H1 (cell line): ENCODE measurements at regions not wholly inside any gene's neighbourhood (a gene's known extent, or its start where the extent isn't known, plus 50 kb on each side); places are given as distances from the start of the nearest gene placed in this dataset.

ENCODE experiments used
- CTCF ChIA-PET: fragments of 300-600 bp; sonication (Branson Sonifier 250); formaldehyde crosslinking; loops from one replicate; lab custom pipeline; 2021; ENCODE audit not compliant: partially characterized antibody; lab: Charles Lee
- POLR2A ChIA-PET: fragments of 300-600 bp; sonication (Branson Sonifier 250); formaldehyde crosslinking; loops from one replicate; lab custom pipeline; 2021; ENCODE audit warnings: inconsistent platforms; ENCODE audit not compliant: partially characterized antibody; lab: Charles Lee
- DNase-seq, 2 experiments: peaks; one replicate each; pipeline versions ENCODE4 v3.0.0 to v3.0.0-alpha.2; 2010 to 2022; ENCODE audit warnings: low spot score in 2 of 2, low read depth in 1 of 2, mixed read lengths in 1 of 2
- FAIRE-seq: peaks from 2 replicates; lab custom pipeline; 2011; peaks lifted over from hg19 to GRCh38; lab: Jason Lieb, UNC
- H2AFZ ChIP-seq: 2 replicates; pipeline ENCODE4 v1.8.1; 2012; ENCODE audit warnings: low read length, inconsistent platforms
- H2AK5ac ChIP-seq: 2 replicates; pipeline ENCODE4 v1.6.1; 2013; ENCODE audit warnings: low read depth, low read length
- H2BK120ac ChIP-seq: replicated peaks from 2 replicates; pipeline ENCODE3; 2013; ENCODE audit warnings: low read depth, low read length, inconsistent platforms
- H2BK12ac ChIP-seq: 2 replicates; pipeline ENCODE4 v1.6.1; 2013; ENCODE audit warnings: low read depth, low read length
- H2BK15ac ChIP-seq: 2 replicates; pipeline ENCODE4 v1.6.1; 2013; ENCODE audit warnings: low read length
- H2BK20ac ChIP-seq: 2 replicates; pipeline ENCODE4 v1.6.1; 2013; ENCODE audit warnings: low read length
- H2BK5ac ChIP-seq: 2 replicates; pipeline ENCODE4 v1.6.1; 2013; ENCODE audit warnings: low read depth, low read length
- H3K14ac ChIP-seq: 2 replicates; pipeline ENCODE4 v1.6.1; 2013; ENCODE audit warnings: inconsistent platforms; ENCODE audit not compliant: insufficient read length
- H3K18ac ChIP-seq: 2 replicates; pipeline ENCODE4 v1.6.1; 2013; ENCODE audit warnings: low read length; ENCODE audit errors: extremely low read depth
- H3K23ac ChIP-seq: 2 replicates; pipeline ENCODE4 v1.6.1; 2013; ENCODE audit warnings: inconsistent platforms; ENCODE audit not compliant: insufficient read length
- H3K23me2 ChIP-seq: 2 replicates; pipeline ENCODE4 v1.6.1; 2013; ENCODE audit warnings: low read depth, low read length
- H3K27ac ChIP-seq: 2 replicates; pipeline ENCODE4 v1.6.1; 2011; ENCODE audit warnings: low read depth, low read length, inconsistent platforms
- H3K27me3 ChIP-seq, 4 experiments: replicated peaks in 1 of 4; 1 replicate in 1 of 4; 2 replicates in 3 of 4; pipeline versions ENCODE4 v1.6.1 to v1.8.1; 2011 to 2013; ENCODE audit warnings: low read length in 3 of 4, mild to moderate bottlenecking in 3 of 4, inconsistent platforms in 2 of 4, mixed read lengths in 2 of 4, moderate library complexity in 1 of 4; ENCODE audit not compliant: control insufficient read depth in 3 of 4, insufficient read depth in 3 of 4; ENCODE audit errors: extremely low read depth in 1 of 4
- H3K36me3 ChIP-seq, 4 experiments: 2 replicates each; pipeline versions ENCODE4 v1.6.1 to v1.8.1; 2011 to 2013; ENCODE audit warnings: mild to moderate bottlenecking in 4 of 4, low read length in 3 of 4, moderate library complexity in 2 of 4, control low read depth in 1 of 4, inconsistent platforms in 1 of 4; ENCODE audit not compliant: insufficient read depth in 4 of 4, control insufficient read depth in 2 of 4
- H3K4ac ChIP-seq: replicated peaks from 2 replicates; pipeline ENCODE3; 2013; ENCODE audit warnings: low read length, low read depth, mixed read lengths, inconsistent platforms; ENCODE audit not compliant: insufficient read length
- H3K4me1 ChIP-seq, 4 experiments: replicated peaks in 1 of 4; 1 replicate in 1 of 4; 2 replicates in 3 of 4; pipeline versions ENCODE4 v1.6.1 to v1.8.1; 2011 to 2013; ENCODE audit warnings: low read length in 3 of 4, inconsistent platforms in 2 of 4, mixed read lengths in 1 of 4; ENCODE audit not compliant: insufficient read depth in 4 of 4, control insufficient read depth in 3 of 4
- H3K4me2 ChIP-seq, 2 experiments: 2 replicates each; pipeline versions ENCODE4 v1.6.1 to v1.8.1; 2011 to 2013; ENCODE audit warnings: low read depth in 2 of 2, low read length in 2 of 2, control low read depth in 1 of 2, inconsistent platforms in 1 of 2, mild to moderate bottlenecking in 1 of 2; ENCODE audit not compliant: insufficient read depth in 1 of 2
- H3K4me3 ChIP-seq, 4 experiments: fragments of 200-600, 300-600 bp in 1 of 4; sonication (generic), shearing (Covaris generic), sonication (Bioruptor Twin) in 1 of 4; 2 replicates each; pipeline versions ENCODE4 v1.5.1 to v1.8.1; 2011 to 2016; ENCODE audit warnings: low read length in 4 of 4, low read depth in 3 of 4, control low read depth in 2 of 4, inconsistent platforms in 2 of 4, mild to moderate bottlenecking in 2 of 4, mixed read lengths in 1 of 4, moderate library complexity in 1 of 4; ENCODE audit not compliant: insufficient read depth in 2 of 4; ENCODE audit errors: extremely low read depth in 1 of 4
- H3K56ac ChIP-seq: replicated peaks from 2 replicates; pipeline ENCODE3; 2013; ENCODE audit warnings: low read depth, mild to moderate bottlenecking, mixed read lengths, low read length, inconsistent platforms; ENCODE audit not compliant: insufficient read length
- H3K79me1 ChIP-seq: 2 replicates; pipeline ENCODE4 v1.6.1; 2013; ENCODE audit warnings: low read depth, low read length, control low read depth
- H3K79me2 ChIP-seq, 2 experiments: 2 replicates each; pipeline versions ENCODE4 v1.6.1 to v1.8.1; 2012 to 2013; ENCODE audit warnings: low read length in 2 of 2, mild to moderate bottlenecking in 2 of 2, inconsistent platforms in 1 of 2; ENCODE audit not compliant: insufficient read depth in 2 of 2, control insufficient read depth in 1 of 2
- H3K9ac ChIP-seq, 4 experiments: replicated peaks in 1 of 4; 1 replicate in 1 of 4; 2 replicates in 3 of 4; pipeline versions ENCODE4 v1.6.1 to v1.8.1; 2011 to 2013; ENCODE audit warnings: low read depth in 3 of 4, low read length in 3 of 4, control low read depth in 2 of 4, mild to moderate bottlenecking in 2 of 4, moderate library complexity in 2 of 4, inconsistent platforms in 1 of 4; ENCODE audit errors: extremely low read depth in 1 of 4
- H3K9me3 ChIP-seq, 2 experiments: 2 replicates each; pipeline versions ENCODE4 v1.6.1 to v1.8.1; 2012 to 2013; ENCODE audit warnings: mild to moderate bottlenecking in 2 of 2, moderate library complexity in 2 of 2, control low read depth in 1 of 2, inconsistent platforms in 1 of 2, low read depth in 1 of 2, low read length in 1 of 2, mixed read lengths in 1 of 2; ENCODE audit not compliant: insufficient read depth in 2 of 2
- H4K20me1 ChIP-seq, 2 experiments: replicated peaks in 1 of 2; 2 replicates each; pipeline versions ENCODE3 to v1.8.1; 2011 to 2013; ENCODE audit warnings: inconsistent platforms in 2 of 2, low read length in 2 of 2, mild to moderate bottlenecking in 1 of 2; ENCODE audit not compliant: insufficient read depth in 2 of 2, control insufficient read depth in 1 of 2
- H4K5ac ChIP-seq: 2 replicates; pipeline ENCODE4 v1.6.1; 2013; ENCODE audit warnings: low read length, low read depth, mixed read lengths, inconsistent platforms; ENCODE audit not compliant: insufficient read length
- H4K8ac ChIP-seq: 2 replicates; pipeline ENCODE4 v1.8.0; 2013; ENCODE audit warnings: mild to moderate bottlenecking, moderate library complexity, low read length, inconsistent platforms; ENCODE audit not compliant: insufficient read depth; ENCODE audit errors: extremely low read depth
- H4K91ac ChIP-seq: replicated peaks from 2 replicates; pipeline ENCODE3; 2013; ENCODE audit warnings: low read length, mixed read lengths, inconsistent platforms; ENCODE audit not compliant: insufficient read length
- BACH1 ChIP-seq: IDR thresholded peaks from 2 replicates; pipeline ENCODE4 v1.6.1; 2012; ENCODE audit warnings: low read length, improper control_type of control experiment
- BRCA1 ChIP-seq: IDR thresholded peaks from 2 replicates; pipeline ENCODE4 v1.6.1; 2012; ENCODE audit warnings: low read depth, low read length, improper control_type of control experiment
- CBX8 ChIP-seq: fragments of 300-800, 300-1000 bp; sonication (generic); IDR thresholded peaks from 2 replicates; pipeline ENCODE4 v1.7.1; 2016; ENCODE audit warnings: low read depth, low read length, borderline replicate concordance
- EZH2 ChIP-seq: fragments of 200-600 bp; sonication (generic); IDR thresholded peaks from 2 replicates; pipeline ENCODE4 v1.7.1; 2012; ENCODE audit warnings: low read depth, mild to moderate bottlenecking, moderate library complexity, low read length, inconsistent platforms; ENCODE audit not compliant: severe bottlenecking
- MAFK ChIP-seq: IDR thresholded peaks from 2 replicates; pipeline ENCODE4 v1.6.1; 2012; ENCODE audit warnings: low read depth, mild to moderate bottlenecking, improper control_type of control experiment, low read length
- POLR2A ChIP-seq, 2 experiments: IDR thresholded peaks; 1 replicate in 1 of 2; 2 replicates in 1 of 2; pipeline ENCODE4 v1.6.1; 2011; ENCODE audit warnings: low read depth in 2 of 2, low read length in 2 of 2, mild to moderate bottlenecking in 2 of 2; ENCODE audit errors: control extremely low read depth in 1 of 2
- RXRA ChIP-seq: IDR thresholded peaks from 2 replicates; pipeline ENCODE4 v1.6.1; 2011; ENCODE audit warnings: low read depth, mild to moderate bottlenecking, low read length, moderate library complexity; ENCODE audit not compliant: insufficient read depth
- SIN3A ChIP-seq, 2 experiments: IDR thresholded peaks in 1 of 2; conservative IDR thresholded peaks in 1 of 2; 2 replicates each; pipeline ENCODE4 v1.6.1; 2011 to 2012; ENCODE audit warnings: low read length in 2 of 2, improper control_type of control experiment in 1 of 2, low read depth in 1 of 2, mild to moderate bottlenecking in 1 of 2
- SIX5 ChIP-seq: IDR thresholded peaks from 2 replicates; pipeline ENCODE4 v1.6.1; 2011; ENCODE audit warnings: mild to moderate bottlenecking, low read depth, low read length
- TAF1 ChIP-seq: IDR thresholded peaks from 2 replicates; pipeline ENCODE4 v1.6.1; 2011; ENCODE audit warnings: mild to moderate bottlenecking, low read depth, low read length
- TBP ChIP-seq: IDR thresholded peaks from 2 replicates; pipeline ENCODE4 v1.6.1; 2011; ENCODE audit warnings: low read depth, low read length, improper control_type of control experiment
- YY1 ChIP-seq: IDR thresholded peaks from 2 replicates; pipeline ENCODE4 v1.6.1; 2011; ENCODE audit warnings: low read depth, mild to moderate bottlenecking, low read length
- WGBS, 2 experiments: shearing (Covaris generic) in 1 of 2; methylation state at CpG; one replicate each; pipeline versions ENCODE4 v1.1.6 to v1.1.7; 2013 to 2015; ENCODE audit warnings: low lambda C conversion rate in 2 of 2, mixed read lengths in 2 of 2, inconsistent platforms in 1 of 2, low coverage in 1 of 2, missing lambda C conversion rate in 1 of 2; ENCODE audit not compliant: insufficient replicate concordance in 2 of 2, insufficient coverage in 1 of 2, insufficient read length in 1 of 2; ENCODE audit errors: extremely low coverage in 1 of 2, missing lambda C conversion rate in 1 of 2; 5-methylcytosine and 5-hydroxymethylcytosine counted together
- TF ChIP-seq, protein P1 (sequence below), 3 experiments: IDR thresholded peaks; 1 replicate in 2 of 3; 2 replicates in 1 of 3; pipeline versions ENCODE4 v1.5.1 to v1.6.1; 2011; ENCODE audit warnings: low read length in 3 of 3, mild to moderate bottlenecking in 3 of 3, inconsistent platforms in 2 of 3, low read depth in 1 of 3, moderate library complexity in 1 of 3; ENCODE audit not compliant: insufficient read depth in 1 of 3; ENCODE audit errors: control extremely low read depth in 1 of 3

- H3K23me2 ChIP-seq: no peaks in the 10 kb centered on the region
- H3K14ac ChIP-seq: no peak overlapping the region
- no peaks in the 10 kb centered on the region for H3K79me1 ChIP-seq
- no peak overlapping the region for H2BK5ac ChIP-seq
- H3K9ac ChIP-seq: no peak overlapping the region
- H2AFZ ChIP-seq: no peak overlapping the region
- 98% methylated on average over 3 of the region's 3 CpGs; no CpG with 5 or more reads in 1 of the 2 experiments for WGBS, 2 experiments
- no peaks in the 10 kb centered on the region for H3K36me3 ChIP-seq
- H4K8ac ChIP-seq: no peak overlapping the region
- H4K20me1 ChIP-seq: no peaks in the 10 kb centered on the region
- no peak overlapping the region for H3K18ac ChIP-seq
- H3K4me3 ChIP-seq: no peak overlapping the region
- no peak for DNase-seq
- H3K4me2 ChIP-seq: no peak overlapping the region
- H2BK15ac ChIP-seq: no peak overlapping the region
- POLR2A ChIA-PET: no interaction called here
- no peak overlapping the region for H4K91ac ChIP-seq
- no peak overlapping the region for H3K27ac ChIP-seq
- H3K56ac ChIP-seq: no peak overlapping the region
- H3K23ac ChIP-seq: no peak overlapping the region
- no peaks in the 10 kb centered on the region for H3K79me2 ChIP-seq
- no peak overlapping the region for H2BK20ac ChIP-seq
- H3K9me3 ChIP-seq: no peaks in the 10 kb centered on the region
- no peak for FAIRE-seq
- H4K5ac ChIP-seq: no peak overlapping the region
- no peak overlapping the region for H2BK12ac ChIP-seq
- CTCF ChIA-PET: no interaction called here
- no peak overlapping the region for H3K4ac ChIP-seq
- no peaks in the 10 kb centered on the region for H3K4me1 ChIP-seq
- no peaks in the 10 kb centered on the region for H3K27me3 ChIP-seq
- H2AK5ac ChIP-seq: no peak overlapping the region
- H2BK120ac ChIP-seq: no peak overlapping the region
- TF ChIP-seq, protein P1, sequence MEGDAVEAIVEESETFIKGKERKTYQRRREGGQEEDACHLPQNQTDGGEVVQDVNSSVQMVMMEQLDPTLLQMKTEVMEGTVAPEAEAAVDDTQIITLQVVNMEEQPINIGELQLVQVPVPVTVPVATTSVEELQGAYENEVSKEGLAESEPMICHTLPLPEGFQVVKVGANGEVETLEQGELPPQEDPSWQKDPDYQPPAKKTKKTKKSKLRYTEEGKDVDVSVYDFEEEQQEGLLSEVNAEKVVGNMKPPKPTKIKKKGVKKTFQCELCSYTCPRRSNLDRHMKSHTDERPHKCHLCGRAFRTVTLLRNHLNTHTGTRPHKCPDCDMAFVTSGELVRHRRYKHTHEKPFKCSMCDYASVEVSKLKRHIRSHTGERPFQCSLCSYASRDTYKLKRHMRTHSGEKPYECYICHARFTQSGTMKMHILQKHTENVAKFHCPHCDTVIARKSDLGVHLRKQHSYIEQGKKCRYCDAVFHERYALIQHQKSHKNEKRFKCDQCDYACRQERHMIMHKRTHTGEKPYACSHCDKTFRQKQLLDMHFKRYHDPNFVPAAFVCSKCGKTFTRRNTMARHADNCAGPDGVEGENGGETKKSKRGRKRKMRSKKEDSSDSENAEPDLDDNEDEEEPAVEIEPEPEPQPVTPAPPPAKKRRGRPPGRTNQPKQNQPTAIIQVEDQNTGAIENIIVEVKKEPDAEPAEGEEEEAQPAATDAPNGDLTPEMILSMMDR (IDR thresholded peaks at IDR 0.05; ENCODE audit: control extremely low read depth in 1 of 3, insufficient read depth in 1 of 3, low read depth in 1 of 3, low read length in 3 of 3): no peak
- no peak for TF ChIP-seq MAFK
- no peak for TF ChIP-seq SIX5
- no peak for TF ChIP-seq RXRA
- TF ChIP-seq YY1: no peak
- no peak for TF ChIP-seq BACH1
- no peak for TF ChIP-seq TBP
- no peak for TF ChIP-seq BRCA1
- TF ChIP-seq POLR2A (IDR thresholded peaks at IDR 0.05; ENCODE audit: control extremely low read depth in 1 of 2, low read depth in 2 of 2, low read length in 2 of 2): no peak
- TF ChIP-seq EZH2: no peak
- TF ChIP-seq SIN3A (conservative IDR thresholded peaks at IDR 0.05 in 1 of 2, IDR thresholded peaks at IDR 0.05 in 1 of 2; ENCODE audit: low read depth in 1 of 2, low read length in 2 of 2): no peak
- TF ChIP-seq TAF1: no peak
- no peak for TF ChIP-seq CBX8
- TF ChIP-seq, all 59 proteins: peak for 0
Observed at GRCh38 chr4:145338568-145338967, 143.1 kb upstream of the SMAD1 start.
